ENCODE measurements at regions not wholly inside any gene's neighbourhood (a gene's known extent, or its start where the extent isn't known, plus 50 kb on each side); places are given as distances from the start of the nearest gene placed in this dataset.

DNA sequence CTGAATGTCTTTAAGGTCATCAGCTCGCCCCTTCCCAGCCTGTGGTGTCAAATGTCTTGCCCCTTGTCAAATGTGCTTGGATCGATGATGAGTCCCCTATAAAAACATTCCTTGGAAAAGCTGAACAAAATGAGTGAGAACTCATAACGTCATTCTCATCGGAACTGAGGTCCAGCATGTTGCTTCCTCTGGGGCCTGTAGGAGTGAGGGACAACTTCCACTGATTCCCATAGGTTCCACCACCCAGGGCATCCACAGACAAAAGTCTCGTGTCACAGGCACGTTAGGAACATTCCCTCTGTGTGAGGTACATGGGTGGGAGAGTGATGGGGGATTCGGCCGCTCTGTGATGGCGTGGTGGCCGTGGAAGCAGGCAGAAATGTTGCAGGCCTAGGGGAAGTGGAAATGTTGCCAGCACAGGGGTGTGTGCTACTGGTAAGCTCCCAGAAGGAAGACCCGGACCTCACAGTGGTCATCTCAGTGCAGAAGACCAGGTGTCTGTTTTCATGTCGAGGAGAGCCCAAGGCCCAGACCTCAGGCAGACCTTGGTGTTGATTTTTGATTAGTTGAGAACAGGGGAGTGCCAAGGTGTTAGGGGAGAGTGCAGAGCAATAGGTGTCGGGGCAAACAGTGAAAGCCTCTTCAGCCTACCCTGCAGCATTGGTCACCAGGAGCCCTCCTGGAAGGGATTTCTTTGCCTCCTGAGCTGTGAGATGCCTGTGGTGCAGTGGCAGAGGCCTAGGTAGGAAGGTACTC lies 96.8 kb downstream of the SNRPN start:
- H3K79me2 ChIP-seq (replicated peaks; ENCODE audit: insufficient read depth, low read length) = no peaks in the 10 kb centered on the region
- H3K27ac ChIP-seq (ENCODE audit: low read length) = no peak overlapping the region
- H4K20me1 ChIP-seq (ENCODE audit: insufficient read depth) = no peaks in the 10 kb centered on the region
- peaks cover 39% of the 10 kb centered on the region for H3K36me3 ChIP-seq (ENCODE audit: insufficient read depth, low read length)
- no peak overlapping the region for H3K4me2 ChIP-seq (ENCODE audit: low read length)
- TF ChIP-seq EZH2 (IDR thresholded peaks at IDR 0.05; ENCODE audit: borderline replicate concordance, insufficient read depth, low read length, poor library complexity, severe bottlenecking) (no peak), POLR2AphosphoS5 (IDR thresholded peaks at IDR 0.05) (no peak)
- no peaks in the 10 kb centered on the region for H3K27me3 ChIP-seq (ENCODE audit: insufficient read depth, low read depth, low read length)
- no peak overlapping the region for H3K9ac ChIP-seq (ENCODE audit: low read length)
- H3F3A ChIP-seq (ENCODE audit: insufficient read depth, low read length, poor library complexity, severe bottlenecking) = no peaks in the 10 kb centered on the region
- H3K9me2 ChIP-seq (ENCODE audit: insufficient read depth, low read length) = no peaks in the 10 kb centered on the region
- H2AFZ ChIP-seq (ENCODE audit: low read depth, low read length) = no peak overlapping the region
- H3K9me3 ChIP-seq (ENCODE audit: low read length) = peaks cover 87% of the 10 kb centered on the region
- H3K4me3 ChIP-seq (ENCODE audit: low read length) = no peak overlapping the region

DNA sequence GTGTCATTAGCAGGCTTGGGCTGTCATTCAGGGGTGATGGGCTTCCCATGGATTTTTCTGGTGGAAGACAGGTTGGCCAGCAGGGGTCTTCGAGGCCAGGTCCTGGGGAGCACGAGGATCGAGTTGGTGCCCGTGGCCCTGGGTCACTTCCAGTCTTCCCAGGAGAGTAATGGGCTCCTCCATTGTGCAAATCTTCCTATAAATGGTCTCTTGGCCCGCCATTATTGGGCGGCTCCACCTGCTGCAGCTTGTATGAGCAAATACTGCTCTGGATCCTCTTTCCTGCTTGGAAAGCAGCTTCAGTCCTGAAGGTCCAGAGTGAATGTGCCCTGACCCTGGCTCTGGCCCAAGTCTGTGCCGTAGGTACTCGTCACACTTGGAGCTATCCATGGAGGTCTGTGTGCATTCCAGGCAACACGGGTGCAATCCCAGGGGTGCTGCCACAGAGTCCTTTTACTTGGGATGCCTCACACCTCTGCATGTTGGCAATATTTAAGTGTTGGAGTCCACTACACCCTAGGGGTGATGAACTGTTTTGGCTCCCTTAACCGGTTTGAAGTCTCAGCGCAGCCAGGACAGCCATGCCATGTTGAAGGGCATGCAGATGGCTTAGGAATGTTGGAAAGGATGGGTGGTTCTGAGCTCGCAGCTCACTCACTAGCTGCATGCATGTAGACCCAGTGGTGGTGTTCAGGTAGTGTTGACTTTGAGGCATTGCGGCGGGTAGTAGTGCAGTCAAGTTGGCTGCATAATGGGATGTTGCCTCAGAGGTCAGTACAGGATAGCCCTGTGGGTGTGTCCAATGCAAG lies 97.6 kb downstream of the SNRPN start:
- Histone ChIP-seq H3K9me2 (ENCODE audit: insufficient read depth, low read length) (no peaks in the 10 kb centered on the region), H4K20me1 (ENCODE audit: insufficient read depth) (no peaks in the 10 kb centered on the region), H3K27me3 (ENCODE audit: insufficient read depth, low read depth, low read length) (no peaks in the 10 kb centered on the region), H3K9ac (ENCODE audit: low read length) (no peak overlapping the region), H3K27ac (ENCODE audit: low read length) (no peak overlapping the region), H3K79me2 (replicated peaks; ENCODE audit: insufficient read depth, low read length) (no peaks in the 10 kb centered on the region), H3K4me2 (ENCODE audit: low read length) (no peak overlapping the region), H3K36me3 (ENCODE audit: insufficient read depth, low read length) (peaks cover 44% of the 10 kb centered on the region), H2AFZ (ENCODE audit: low read depth, low read length) (no peak overlapping the region), H3F3A (ENCODE audit: insufficient read depth, low read length, poor library complexity, severe bottlenecking) (no peaks in the 10 kb centered on the region), H3K9me3 (ENCODE audit: low read length) (peaks cover 87% of the 10 kb centered on the region), H3K4me3 (ENCODE audit: low read length) (no peak overlapping the region)
- peak; percentile 2 for TF ChIP-seq POLR2AphosphoS5 (IDR thresholded peaks at IDR 0.05)
- TF ChIP-seq RAD21 (conservative IDR thresholded peaks at IDR 0.05) = no peak

DNA sequence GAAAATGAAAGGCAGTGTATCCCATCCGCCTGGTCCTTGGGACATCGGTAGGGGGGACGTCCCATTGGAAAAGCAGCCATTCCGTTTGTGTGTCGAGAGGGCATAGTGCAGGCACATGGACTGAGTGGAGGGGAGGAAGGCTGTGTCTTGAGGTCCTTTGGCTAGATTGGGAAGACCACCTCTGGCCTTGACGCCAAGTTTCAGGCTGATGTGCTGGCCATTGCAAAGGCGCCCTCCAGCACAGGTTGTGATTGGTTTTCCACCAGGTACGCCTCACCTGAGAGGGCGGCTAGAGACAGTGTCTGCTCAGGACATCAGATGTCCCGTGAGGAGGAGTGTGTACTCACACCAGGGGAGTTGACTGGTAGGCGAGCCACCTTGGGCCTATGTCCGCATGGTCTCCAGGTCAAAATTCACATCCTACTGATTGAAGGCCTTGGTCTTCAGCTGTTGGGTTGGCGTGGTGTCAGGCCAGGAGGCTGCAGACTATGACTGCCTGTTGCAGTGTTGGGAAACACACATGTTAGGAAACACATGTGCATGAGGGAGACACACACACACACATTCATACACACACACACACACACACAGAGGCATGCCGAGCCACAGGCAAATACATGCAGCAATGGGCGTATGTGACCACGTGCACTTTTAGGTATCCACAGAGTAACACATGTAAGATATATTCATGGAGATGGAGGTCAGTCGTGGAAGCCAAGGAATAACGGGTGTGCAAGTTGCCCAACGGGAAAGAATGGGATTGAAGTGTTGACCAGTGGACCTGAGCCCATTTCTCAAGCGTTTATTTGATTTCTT lies 98.4 kb downstream of the SNRPN start:
- H3K9me2 ChIP-seq (ENCODE audit: insufficient read depth, low read length) = no peaks in the 10 kb centered on the region
- peaks cover 45% of the 10 kb centered on the region for H3K36me3 ChIP-seq (ENCODE audit: insufficient read depth, low read length)
- no peaks in the 10 kb centered on the region for H3K79me2 ChIP-seq (replicated peaks; ENCODE audit: insufficient read depth, low read length)
- no peak overlapping the region for H2AFZ ChIP-seq (ENCODE audit: low read depth, low read length)
- no peak overlapping the region for H3K4me2 ChIP-seq (ENCODE audit: low read length)
- peaks cover 88% of the 10 kb centered on the region for H3K9me3 ChIP-seq (ENCODE audit: low read length)
- no peaks in the 10 kb centered on the region for H3K27me3 ChIP-seq (ENCODE audit: insufficient read depth, low read depth, low read length)
- no peak for TF ChIP-seq EP300 (conservative IDR thresholded peaks at IDR 0.05; ENCODE audit: poor library complexity, severe bottlenecking)
- no peak for TF ChIP-seq SMC3 (conservative IDR thresholded peaks at IDR 0.05; ENCODE audit: poor library complexity)
- TF ChIP-seq, protein P1, sequence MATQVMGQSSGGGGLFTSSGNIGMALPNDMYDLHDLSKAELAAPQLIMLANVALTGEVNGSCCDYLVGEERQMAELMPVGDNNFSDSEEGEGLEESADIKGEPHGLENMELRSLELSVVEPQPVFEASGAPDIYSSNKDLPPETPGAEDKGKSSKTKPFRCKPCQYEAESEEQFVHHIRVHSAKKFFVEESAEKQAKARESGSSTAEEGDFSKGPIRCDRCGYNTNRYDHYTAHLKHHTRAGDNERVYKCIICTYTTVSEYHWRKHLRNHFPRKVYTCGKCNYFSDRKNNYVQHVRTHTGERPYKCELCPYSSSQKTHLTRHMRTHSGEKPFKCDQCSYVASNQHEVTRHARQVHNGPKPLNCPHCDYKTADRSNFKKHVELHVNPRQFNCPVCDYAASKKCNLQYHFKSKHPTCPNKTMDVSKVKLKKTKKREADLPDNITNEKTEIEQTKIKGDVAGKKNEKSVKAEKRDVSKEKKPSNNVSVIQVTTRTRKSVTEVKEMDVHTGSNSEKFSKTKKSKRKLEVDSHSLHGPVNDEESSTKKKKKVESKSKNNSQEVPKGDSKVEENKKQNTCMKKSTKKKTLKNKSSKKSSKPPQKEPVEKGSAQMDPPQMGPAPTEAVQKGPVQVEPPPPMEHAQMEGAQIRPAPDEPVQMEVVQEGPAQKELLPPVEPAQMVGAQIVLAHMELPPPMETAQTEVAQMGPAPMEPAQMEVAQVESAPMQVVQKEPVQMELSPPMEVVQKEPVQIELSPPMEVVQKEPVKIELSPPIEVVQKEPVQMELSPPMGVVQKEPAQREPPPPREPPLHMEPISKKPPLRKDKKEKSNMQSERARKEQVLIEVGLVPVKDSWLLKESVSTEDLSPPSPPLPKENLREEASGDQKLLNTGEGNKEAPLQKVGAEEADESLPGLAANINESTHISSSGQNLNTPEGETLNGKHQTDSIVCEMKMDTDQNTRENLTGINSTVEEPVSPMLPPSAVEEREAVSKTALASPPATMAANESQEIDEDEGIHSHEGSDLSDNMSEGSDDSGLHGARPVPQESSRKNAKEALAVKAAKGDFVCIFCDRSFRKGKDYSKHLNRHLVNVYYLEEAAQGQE (IDR thresholded peaks at IDR 0.05; ENCODE audit: borderline replicate concordance) = no peak
- TF ChIP-seq RAD21 (conservative IDR thresholded peaks at IDR 0.05) = no peak
- TF ChIP-seq POLR2AphosphoS5 (IDR thresholded peaks at IDR 0.05) = no peak
- TF ChIP-seq TAF1 (IDR thresholded peaks at IDR 0.05; ENCODE audit: low read depth) = no peak
- TF ChIP-seq EZH2 (IDR thresholded peaks at IDR 0.05; ENCODE audit: borderline replicate concordance, insufficient read depth, low read length, poor library complexity, severe bottlenecking) = no peak
- H3K9ac ChIP-seq (ENCODE audit: low read length) = no peak overlapping the region
- H3K27ac ChIP-seq (ENCODE audit: low read length) = no peak overlapping the region
- no peaks in the 10 kb centered on the region for H3F3A ChIP-seq (ENCODE audit: insufficient read depth, low read length, poor library complexity, severe bottlenecking)
- no peaks in the 10 kb centered on the region for H4K20me1 ChIP-seq (ENCODE audit: insufficient read depth)
- H3K4me3 ChIP-seq (ENCODE audit: low read length) = no peak overlapping the region
